ENCODE measurements at regions not wholly inside any gene's neighbourhood (a gene's known extent, or its start where the extent isn't known, plus 50 kb on each side); places are given as distances from the start of the nearest gene placed in this dataset.
"Not testable (repeated sequence)": the region's sequence is repeated elsewhere in the genome, so short reads cannot be mapped to it uniquely, and the experiment has no call there.

GRCh38 chr6:15745781-15746180 is 83.0 kb upstream of the DTNBP1 start:
- H3K36me3 ChIP-seq (ENCODE audit: control insufficient read depth in 1 of 2, insufficient read depth in 2 of 2, low read length in 2 of 2), result no peaks in the 10 kb centered on the region
- H3K9me3 ChIP-seq (ENCODE audit: control insufficient read depth in 1 of 2, low read length in 2 of 2), result no peaks in the 10 kb centered on the region
- H3K27ac ChIP-seq (ENCODE audit: low read length), result no peak overlapping the region
- no peak overlapping the region for H3K4me3 ChIP-seq (ENCODE audit: low read depth in 1 of 2, low read length in 2 of 2)
- no peaks in the 10 kb centered on the region for H3K27me3 ChIP-seq (ENCODE audit: low read depth, low read length)
- no peaks in the 10 kb centered on the region for H3K4me1 ChIP-seq (ENCODE audit: control insufficient read depth in 1 of 2, insufficient read depth in 2 of 2, low read length in 2 of 2)

DNA sequence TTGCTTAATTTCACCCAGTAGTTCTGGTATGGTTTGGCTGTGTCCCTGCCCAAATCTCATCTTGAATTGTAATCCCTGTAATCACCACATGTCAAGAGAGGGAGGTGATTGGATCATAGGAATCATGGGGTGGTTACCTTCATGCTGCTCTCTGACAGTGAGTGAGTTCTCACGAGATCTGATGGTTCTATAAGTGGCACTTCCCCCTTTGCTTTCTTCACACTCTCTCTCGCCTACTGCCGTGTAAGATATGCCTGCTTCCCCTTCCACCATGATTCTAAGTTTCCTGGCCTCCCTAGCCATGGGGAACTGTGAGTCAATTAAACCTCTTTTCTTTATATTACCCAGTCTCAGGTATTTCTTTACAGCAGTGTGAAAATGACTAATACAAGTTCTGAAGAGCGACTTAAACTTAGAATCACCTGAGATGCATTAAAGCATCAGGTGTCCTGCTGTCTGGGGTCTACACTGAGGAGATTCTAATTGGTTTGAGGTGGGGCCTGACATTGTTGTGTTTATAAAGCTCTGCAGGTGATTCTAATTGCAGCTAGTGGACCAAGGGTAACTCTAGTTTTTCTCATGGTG is 82.1 kb upstream of the DTNBP1 start:
- Histone ChIP-seq H3K27me3 (ENCODE audit: low read depth, low read length) (no peaks in the 10 kb centered on the region), H3K36me3 (ENCODE audit: control insufficient read depth in 1 of 2, insufficient read depth in 2 of 2, low read length in 2 of 2) (no peaks in the 10 kb centered on the region), H3K9me3 (ENCODE audit: control insufficient read depth in 1 of 2, low read length in 2 of 2) (no peaks in the 10 kb centered on the region), H3K4me3 (ENCODE audit: low read depth in 1 of 2, low read length in 2 of 2) (no peak overlapping the region), H3K27ac (ENCODE audit: low read length) (no peak overlapping the region), H3K4me1 (ENCODE audit: control insufficient read depth in 1 of 2, insufficient read depth in 2 of 2, low read length in 2 of 2) (no peaks in the 10 kb centered on the region)

GRCh38 chr6:15742013-15742412 is 79.2 kb upstream of the DTNBP1 start:
- H3K27me3 ChIP-seq (ENCODE audit: low read depth, low read length); H3K4me3 ChIP-seq (ENCODE audit: low read depth in 1 of 2, low read length in 2 of 2); H3K27ac ChIP-seq (ENCODE audit: low read length); H3K36me3 ChIP-seq (ENCODE audit: control insufficient read depth in 1 of 2, insufficient read depth in 2 of 2, low read length in 2 of 2); H3K4me1 ChIP-seq (ENCODE audit: control insufficient read depth in 1 of 2, insufficient read depth in 2 of 2, low read length in 2 of 2); H3K9me3 ChIP-seq (ENCODE audit: control insufficient read depth in 1 of 2, low read length in 2 of 2): not testable (repeated sequence)

DNA sequence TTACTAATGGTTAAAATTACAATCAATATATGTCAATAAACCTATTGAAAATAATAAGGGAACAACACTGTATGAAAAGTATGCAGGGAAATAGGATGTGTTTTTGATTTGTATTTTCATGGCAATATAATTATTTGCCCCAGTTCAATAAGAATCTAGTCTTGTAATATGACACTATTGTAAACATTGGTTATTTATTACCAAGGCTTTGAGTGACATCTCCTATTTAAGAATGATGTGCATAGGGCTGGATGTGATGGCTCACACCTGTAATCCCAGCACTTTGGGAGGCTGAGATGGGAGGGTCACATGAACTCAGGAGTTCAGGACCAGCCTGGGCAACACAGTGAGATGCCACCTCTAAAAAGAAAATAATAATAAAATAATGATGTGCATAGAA is 78.6 kb upstream of the DTNBP1 start:
- Histone ChIP-seq H3K4me1 (ENCODE audit: control insufficient read depth in 1 of 2, insufficient read depth in 2 of 2, low read length in 2 of 2) (no peaks in the 10 kb centered on the region), H3K27me3 (ENCODE audit: low read depth, low read length) (no peaks in the 10 kb centered on the region), H3K4me3 (ENCODE audit: low read depth in 1 of 2, low read length in 2 of 2) (no peak overlapping the region), H3K36me3 (ENCODE audit: control insufficient read depth in 1 of 2, insufficient read depth in 2 of 2, low read length in 2 of 2) (no peaks in the 10 kb centered on the region), H3K9me3 (ENCODE audit: control insufficient read depth in 1 of 2, low read length in 2 of 2) (no peaks in the 10 kb centered on the region), H3K27ac (ENCODE audit: low read length) (no peak overlapping the region)

GRCh38 chr6:15739867-15740266 is 77.0 kb upstream of the DTNBP1 start:
- Histone ChIP-seq H3K36me3 (ENCODE audit: control insufficient read depth in 1 of 2, insufficient read depth in 2 of 2, low read length in 2 of 2) (no peaks in the 10 kb centered on the region), H3K4me3 (ENCODE audit: low read depth in 1 of 2, low read length in 2 of 2) (no peak overlapping the region), H3K9me3 (ENCODE audit: control insufficient read depth in 1 of 2, low read length in 2 of 2) (no peaks in the 10 kb centered on the region), H3K27me3 (ENCODE audit: low read depth, low read length) (no peaks in the 10 kb centered on the region), H3K27ac (ENCODE audit: low read length) (no peak overlapping the region), H3K4me1 (ENCODE audit: control insufficient read depth in 1 of 2, insufficient read depth in 2 of 2, low read length in 2 of 2) (no peaks in the 10 kb centered on the region)

DNA sequence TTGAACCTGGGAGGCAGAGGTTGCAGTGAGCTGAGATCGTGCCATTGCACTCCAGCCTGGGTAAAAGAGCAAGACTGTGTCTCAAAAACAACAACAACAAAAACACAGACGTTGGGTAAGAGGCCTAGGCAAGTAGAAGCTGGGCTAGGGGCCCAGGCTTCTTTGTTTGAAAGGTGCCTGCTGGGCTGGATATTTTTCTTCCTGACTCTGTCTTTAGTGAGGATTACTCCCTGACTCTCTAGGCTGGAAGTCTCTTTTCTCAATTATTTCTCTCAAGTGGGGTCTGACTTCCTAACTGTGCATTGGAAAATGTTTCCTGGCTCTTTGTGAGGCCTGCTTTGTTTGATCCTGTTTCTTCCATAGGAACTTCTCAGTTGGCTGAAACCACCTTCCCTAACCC is 76.5 kb upstream of the DTNBP1 start:
- Histone ChIP-seq H3K9me3 (ENCODE audit: control insufficient read depth in 1 of 2, low read length in 2 of 2) (no peaks in the 10 kb centered on the region), H3K27me3 (ENCODE audit: low read depth, low read length) (no peaks in the 10 kb centered on the region), H3K36me3 (ENCODE audit: control insufficient read depth in 1 of 2, insufficient read depth in 2 of 2, low read length in 2 of 2) (no peaks in the 10 kb centered on the region), H3K4me3 (ENCODE audit: low read depth in 1 of 2, low read length in 2 of 2) (no peak overlapping the region), H3K27ac (ENCODE audit: low read length) (no peak overlapping the region), H3K4me1 (ENCODE audit: control insufficient read depth in 1 of 2, insufficient read depth in 2 of 2, low read length in 2 of 2) (no peaks in the 10 kb centered on the region)

DNA sequence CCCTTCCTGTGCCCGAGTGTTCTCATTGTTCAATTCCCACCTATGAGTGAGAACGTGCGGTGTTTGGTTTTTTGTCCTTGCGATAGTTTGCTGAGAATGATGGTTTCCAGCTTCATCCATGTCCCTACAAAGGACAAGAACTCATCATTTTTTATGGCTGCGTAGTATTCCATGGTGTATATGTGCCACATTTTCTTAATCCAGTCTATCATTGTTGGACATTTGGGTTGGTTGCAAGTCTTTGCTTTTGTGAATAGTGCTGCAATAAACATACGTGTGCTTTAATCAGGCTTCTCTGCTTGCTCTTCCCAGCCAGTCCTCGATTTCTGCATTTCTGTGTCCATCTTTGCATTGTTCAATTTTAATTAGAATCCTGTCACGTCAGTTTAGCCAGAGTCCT is 75.4 kb upstream of the DTNBP1 start:
- not testable (repeated sequence) for H3K27ac ChIP-seq (ENCODE audit: low read length); H3K9me3 ChIP-seq (ENCODE audit: control insufficient read depth in 1 of 2, low read length in 2 of 2); H3K4me1 ChIP-seq (ENCODE audit: control insufficient read depth in 1 of 2, insufficient read depth in 2 of 2, low read length in 2 of 2); H3K36me3 ChIP-seq (ENCODE audit: control insufficient read depth in 1 of 2, insufficient read depth in 2 of 2, low read length in 2 of 2); H3K27me3 ChIP-seq (ENCODE audit: low read depth, low read length); H3K4me3 ChIP-seq (ENCODE audit: low read depth in 1 of 2, low read length in 2 of 2)

DNA sequence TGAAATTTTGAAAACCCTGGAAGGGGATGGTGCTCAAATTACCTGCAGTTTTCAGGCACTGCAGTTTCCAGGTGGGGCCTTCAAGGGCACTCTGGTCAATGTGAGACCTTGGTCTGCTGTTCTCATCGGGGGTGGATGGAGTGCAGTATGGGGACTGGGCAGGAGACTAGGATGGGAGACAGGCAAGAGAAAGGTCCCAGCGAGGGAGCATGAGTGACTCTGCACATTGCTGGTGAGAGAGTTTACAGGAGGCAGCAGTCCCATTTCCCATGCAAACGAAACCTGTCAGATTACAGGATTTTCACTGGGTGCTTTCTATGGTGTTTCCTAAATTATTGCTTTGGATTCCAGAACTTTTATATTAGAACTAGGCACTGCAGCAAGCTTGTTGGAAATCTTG is 73.5 kb upstream of the DTNBP1 start:
- Histone ChIP-seq H3K4me3 (ENCODE audit: low read depth in 1 of 2, low read length in 2 of 2) (no peak overlapping the region), H3K4me1 (ENCODE audit: control insufficient read depth in 1 of 2, insufficient read depth in 2 of 2, low read length in 2 of 2) (no peaks in the 10 kb centered on the region), H3K27me3 (ENCODE audit: low read depth, low read length) (no peaks in the 10 kb centered on the region), H3K9me3 (ENCODE audit: control insufficient read depth in 1 of 2, low read length in 2 of 2) (no peaks in the 10 kb centered on the region), H3K36me3 (ENCODE audit: control insufficient read depth in 1 of 2, insufficient read depth in 2 of 2, low read length in 2 of 2) (no peaks in the 10 kb centered on the region), H3K27ac (ENCODE audit: low read length) (no peak overlapping the region)

DNA sequence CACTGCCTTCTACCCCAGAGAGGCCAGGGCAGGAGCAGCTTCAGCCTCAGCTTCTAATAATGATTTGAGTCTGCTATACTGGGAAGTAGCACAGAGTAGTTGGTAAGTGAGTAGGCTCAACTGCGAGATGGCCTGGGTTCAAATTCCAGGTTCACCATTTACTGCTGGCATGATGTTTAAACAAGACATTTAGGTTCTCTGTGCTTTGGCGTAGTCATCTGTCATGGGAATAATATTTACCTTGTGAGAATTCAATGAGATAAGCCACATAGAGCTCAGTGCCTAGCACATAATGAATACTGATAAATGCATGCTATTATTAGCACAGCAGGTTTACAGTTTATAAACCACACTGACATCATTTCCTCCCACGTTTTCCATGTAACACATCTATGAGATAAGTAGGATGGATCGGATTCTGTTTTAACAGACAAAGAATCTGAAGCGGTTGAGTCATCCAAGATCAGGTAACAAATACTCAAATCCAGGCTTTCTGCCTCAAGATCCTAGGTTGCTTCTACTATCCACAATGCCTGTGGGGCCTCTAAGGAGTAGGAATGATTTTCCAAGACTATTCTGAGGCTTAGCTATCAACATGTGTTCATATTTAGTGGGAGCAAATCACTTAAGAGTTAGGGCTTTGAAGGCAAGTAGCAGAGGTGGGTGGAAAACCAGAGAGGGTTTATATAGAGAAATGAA is 72.9 kb upstream of the DTNBP1 start:
- no peaks in the 10 kb centered on the region for H3K9me3 ChIP-seq (ENCODE audit: control insufficient read depth in 1 of 2, low read length in 2 of 2)
- H3K27me3 ChIP-seq (ENCODE audit: low read depth, low read length), result no peaks in the 10 kb centered on the region
- no peaks in the 10 kb centered on the region for H3K4me1 ChIP-seq (ENCODE audit: control insufficient read depth in 1 of 2, insufficient read depth in 2 of 2, low read length in 2 of 2)
- H3K4me3 ChIP-seq (ENCODE audit: low read depth in 1 of 2, low read length in 2 of 2), result no peak overlapping the region
- no peaks in the 10 kb centered on the region for H3K36me3 ChIP-seq (ENCODE audit: control insufficient read depth in 1 of 2, insufficient read depth in 2 of 2, low read length in 2 of 2)
- no peak overlapping the region for H3K27ac ChIP-seq (ENCODE audit: low read length)

- H3K27me3 ChIP-seq (ENCODE audit: low read depth, low read length), result no peaks in the 10 kb centered on the region
- no peaks in the 10 kb centered on the region for H3K36me3 ChIP-seq (ENCODE audit: control insufficient read depth in 1 of 2, insufficient read depth in 2 of 2, low read length in 2 of 2)
- H3K9me3 ChIP-seq (ENCODE audit: control insufficient read depth in 1 of 2, low read length in 2 of 2), result no peaks in the 10 kb centered on the region
- no peak overlapping the region for H3K27ac ChIP-seq (ENCODE audit: low read length)
- no peak overlapping the region for H3K4me3 ChIP-seq (ENCODE audit: low read depth in 1 of 2, low read length in 2 of 2)
- no peaks in the 10 kb centered on the region for H3K4me1 ChIP-seq (ENCODE audit: control insufficient read depth in 1 of 2, insufficient read depth in 2 of 2, low read length in 2 of 2)
Observed at GRCh38 chr6:15734118-15734897, 71.5 kb upstream of the DTNBP1 start.

DNA sequence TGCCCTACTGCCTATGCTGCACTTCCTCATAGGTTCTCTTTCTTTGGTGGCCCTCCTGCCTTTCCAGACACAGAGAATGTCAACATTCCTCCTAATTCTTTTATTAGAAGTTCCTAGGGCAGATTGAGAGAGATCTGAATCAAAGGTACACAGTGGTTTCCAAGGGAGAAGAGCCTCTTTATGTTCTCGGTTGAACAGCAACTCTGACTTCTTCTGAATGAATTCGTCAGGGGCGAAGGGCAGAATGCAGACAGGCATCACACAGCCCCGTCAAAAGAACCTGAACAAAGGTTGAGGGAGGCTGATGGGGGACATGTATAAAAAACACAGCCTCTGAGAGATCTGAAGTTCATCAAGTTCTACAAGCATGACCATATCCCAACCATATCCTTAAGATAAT is 68.1 kb upstream of the DTNBP1 start:
- H3K9me3 ChIP-seq (ENCODE audit: control insufficient read depth in 1 of 2, low read length in 2 of 2), result no peaks in the 10 kb centered on the region
- H3K4me1 ChIP-seq (ENCODE audit: control insufficient read depth in 1 of 2, insufficient read depth in 2 of 2, low read length in 2 of 2), result no peaks in the 10 kb centered on the region
- H3K4me3 ChIP-seq (ENCODE audit: low read depth in 1 of 2, low read length in 2 of 2), result no peak overlapping the region
- H3K27ac ChIP-seq (ENCODE audit: low read length), result no peak overlapping the region
- H3K36me3 ChIP-seq (ENCODE audit: control insufficient read depth in 1 of 2, insufficient read depth in 2 of 2, low read length in 2 of 2), result no peaks in the 10 kb centered on the region
- no peaks in the 10 kb centered on the region for H3K27me3 ChIP-seq (ENCODE audit: low read depth, low read length)
